Left kidney (tissue), 1 donor: ENCODE measurements at regions not wholly inside any gene's neighbourhood (a gene's known extent, or its start where the extent isn't known, plus 50 kb on each side); places are given as distances from the start of the nearest gene placed in this dataset.

ENCODE experiments used
- DNase-seq: peaks from one replicate; pipeline ENCODE4 v3.0.0-alpha.2; 2013

DNA sequence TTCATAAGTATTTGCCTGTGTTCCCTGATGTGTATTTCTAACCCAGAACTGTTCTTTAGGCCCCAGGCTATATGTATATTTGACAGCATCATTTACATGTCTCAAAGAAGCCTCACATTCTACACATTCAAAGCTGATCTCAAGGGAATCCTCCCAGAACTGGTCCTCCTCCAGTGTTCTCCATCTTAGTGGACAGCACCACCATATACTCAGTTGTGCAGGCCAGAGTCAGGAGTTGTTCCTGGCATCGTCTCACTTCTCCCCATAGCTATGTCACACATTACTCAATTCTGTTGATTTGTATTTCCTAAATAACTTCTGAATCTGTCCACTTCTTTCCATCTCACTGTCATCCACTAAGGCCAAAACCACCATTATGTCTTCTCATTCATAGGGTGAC is 82.8 kb upstream of the TRPC3 start:
- DNase-seq: no peak

DNA sequence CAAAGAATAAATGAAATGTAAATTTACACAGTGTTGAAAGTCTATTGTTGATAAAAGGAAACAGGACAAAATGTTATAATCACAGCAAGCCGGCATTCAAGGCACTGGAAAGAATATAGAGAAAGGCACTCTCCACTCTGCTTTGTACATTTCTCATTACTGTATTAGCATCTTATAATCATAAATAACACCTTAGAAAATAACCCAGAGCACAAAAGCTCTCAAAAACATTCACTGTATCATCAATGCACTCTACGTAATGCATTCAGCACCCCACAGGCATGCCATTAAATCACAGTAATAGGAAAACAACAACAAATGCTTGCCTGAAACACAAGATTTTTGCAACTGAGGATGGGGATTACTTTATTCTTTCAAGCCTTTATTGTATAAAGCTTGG is 75.3 kb upstream of the TRPC3 start:
- no peak for DNase-seq

- DNase-seq: peak; percentile 19
Observed at GRCh38 chr4:122017296-122017695, 65.4 kb upstream of the TRPC3 start.

DNA sequence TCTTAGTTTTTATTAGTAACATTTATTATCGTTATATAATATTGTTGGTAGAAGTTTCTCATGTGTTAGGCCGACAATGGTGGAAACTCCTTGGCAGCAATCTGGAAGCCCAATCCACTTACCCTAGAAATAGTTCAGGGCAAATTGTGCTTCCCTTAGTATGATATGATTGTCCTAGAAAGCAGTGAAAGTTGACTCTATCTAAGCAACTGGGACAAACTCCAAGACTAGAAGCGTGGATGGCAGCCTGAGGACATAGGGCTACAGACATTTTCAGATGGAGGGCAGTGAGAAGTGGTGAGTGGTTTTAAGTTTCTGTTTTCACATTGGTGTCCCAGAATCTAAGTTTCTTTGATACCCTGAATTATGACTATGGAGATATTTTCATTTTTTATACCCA is 63.3 kb upstream of the TRPC3 start:
- DNase-seq: no peak

GRCh38 chr4:122012735-122013134 is 60.9 kb upstream of the TRPC3 start:
- DNase-seq: no peak

DNA sequence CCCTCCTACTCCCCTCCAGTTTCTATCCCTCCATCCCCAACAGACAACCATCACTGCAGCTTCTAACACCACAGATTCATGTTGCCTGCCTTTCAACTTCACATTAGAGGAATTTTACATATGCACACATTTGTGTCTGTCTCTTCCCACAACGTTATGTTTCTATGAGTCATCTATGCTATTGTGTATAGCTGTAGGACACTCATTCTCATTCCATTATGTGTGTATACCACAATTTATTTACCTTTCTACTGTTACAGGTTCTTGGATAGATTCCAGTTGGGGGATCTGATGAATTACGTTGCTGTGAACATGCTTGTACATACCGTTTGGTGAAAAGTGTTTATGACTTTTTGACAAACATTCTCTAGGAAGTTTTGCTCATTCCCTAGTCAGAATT is 58.8 kb upstream of the TRPC3 start:
- no peak for DNase-seq

- DNase-seq: no peak
Observed at GRCh38 chr4:122009524-122009923, 57.7 kb upstream of the TRPC3 start.

DNA sequence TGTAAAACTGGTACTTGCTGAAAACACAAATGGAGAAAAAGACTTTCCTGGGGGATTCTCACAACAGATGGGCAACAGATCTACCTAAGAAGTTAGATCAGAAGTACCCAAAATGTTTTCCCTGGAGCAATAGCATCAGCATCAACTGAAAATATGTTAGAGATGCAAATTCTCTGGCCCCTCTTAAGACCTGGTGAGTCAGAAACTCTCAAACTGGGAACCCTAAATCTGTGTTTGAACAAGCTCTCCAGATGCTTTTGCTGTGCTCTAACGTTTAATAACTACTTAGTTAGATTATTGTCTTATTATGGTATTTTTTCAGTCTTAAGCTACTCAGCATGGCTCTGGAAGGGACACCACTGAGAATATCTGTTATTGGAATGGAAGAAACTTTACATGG is 55.2 kb upstream of the TRPC3 start:
- DNase-seq: no peak

- no peak for DNase-seq
Observed at GRCh38 chr4:122005064-122005755, 53.4 kb upstream of the TRPC3 start.

DNA sequence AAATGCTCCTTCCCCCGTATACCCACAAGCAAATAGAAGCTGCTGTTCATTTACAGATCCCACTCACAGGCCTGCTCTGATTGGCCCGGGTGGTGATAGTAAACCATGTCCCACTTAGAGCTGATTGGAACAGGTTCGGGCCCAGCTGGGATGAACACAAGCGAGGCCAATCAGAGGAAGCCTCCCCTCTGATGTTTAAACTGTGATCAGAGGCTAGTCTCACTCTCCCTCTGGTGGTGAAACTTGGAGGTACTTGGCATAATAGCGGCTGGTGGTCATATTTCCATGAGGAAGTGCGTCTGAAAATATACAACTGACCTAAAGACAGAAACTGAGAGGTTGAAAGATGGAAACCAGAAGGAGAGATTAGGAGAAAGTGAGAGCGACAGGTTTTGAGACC is 51.5 kb upstream of the TRPC3 start:
- DNase-seq: no peak
